GM20000 (cell line): ENCODE measurements at regions not wholly inside any gene's neighbourhood (a gene's known extent, or its start where the extent isn't known, plus 50 kb on each side); places are given as distances from the start of the nearest gene placed in this dataset.

Experiments used
- DNase-seq: peaks from one replicate; pipeline ENCODE4 v3.0.0; 2012; ENCODE audit warnings: low spot score
- CTCF ChIP-seq: IDR thresholded peaks from 2 replicates; pipeline ENCODE4 v1.5.1; 2012; ENCODE audit warnings: mild to moderate bottlenecking, control low read depth; ENCODE audit errors: extremely low read depth, missing control alignments

GRCh38 chr2:126781806-126782205 lies 116.9 kb upstream of the TEX51 start:
- no peak for TF ChIP-seq CTCF
- no peak for DNase-seq

GRCh38 chr2:126782648-126783047 lies 116.0 kb upstream of the TEX51 start:
- TF ChIP-seq CTCF: no peak
- DNase-seq: no peak

GRCh38 chr2:126783341-126783740 lies 115.3 kb upstream of the TEX51 start:
- no peak for TF ChIP-seq CTCF
- no peak for DNase-seq

GRCh38 chr2:126784045-126784444 lies 114.6 kb upstream of the TEX51 start:
- TF ChIP-seq CTCF: no peak
- DNase-seq: no peak

- no peak for TF ChIP-seq CTCF
These were observed 114.1 kb upstream of the TEX51 start for GRCh38 chr2:126784621-126785020.

GRCh38 chr2:126785236-126785635 lies 113.5 kb upstream of the TEX51 start:
- TF ChIP-seq CTCF: no peak
- DNase-seq: no peak

More at GRCh38 chr2:126784621-126785020, 114.1 kb upstream of the TEX51 start:
- no peak for DNase-seq

- DNase-seq: no peak
- TF ChIP-seq CTCF: no peak
These were observed 112.8 kb upstream of the TEX51 start for GRCh38 chr2:126785862-126786261.
